ENCODE measurements at regions not wholly inside any gene's neighbourhood (a gene's known extent, or its start where the extent isn't known, plus 50 kb on each side); places are given as distances from the start of the nearest gene placed in this dataset.

- no peak for TF ChIP-seq CTCF (IDR thresholded peaks at IDR 0.05)
- no peak for TF ChIP-seq POLR2A (IDR thresholded peaks at IDR 0.05)
These were observed 296.7 kb upstream of the TECRL start for GRCh38 chr4:64705989-64706388.

All from vagina (tissue), 2 donors.